Neural cell (in vitro differentiated cells): ENCODE measurements at regions not wholly inside any gene's neighbourhood (a gene's known extent, or its start where the extent isn't known, plus 50 kb on each side); places are given as distances from the start of the nearest gene placed in this dataset.

Experiments
- H2AFZ ChIP-seq: fragments of 200-600, 300-800 bp; sonication (generic), shearing (Covaris generic); 2 replicates; pipeline ENCODE4 v1.6.0; 2014; ENCODE audit warnings: low read depth, mild to moderate bottlenecking, antibody characterized with exemption, low read length, moderate library complexity
- H3F3A ChIP-seq: fragments of 200-600 bp; shearing (Covaris generic); 2 replicates; pipeline ENCODE4 v1.6.1; 2016; ENCODE audit warnings: mild to moderate bottlenecking, moderate library complexity, mixed read lengths, antibody characterized with exemption, low read length; ENCODE audit not compliant: insufficient read depth, poor library complexity, severe bottlenecking
- H3K27ac ChIP-seq: fragments of 200-600, 300-800 bp; sonication (generic), shearing (Covaris generic); 2 replicates; pipeline ENCODE4 v1.5.1; 2014; ENCODE audit warnings: mild to moderate bottlenecking, low read length, moderate library complexity
- H3K27me3 ChIP-seq: fragments of 300-800, 200-600 bp; sonication (generic), shearing (Covaris generic); 2 replicates; pipeline ENCODE4 v1.6.0; 2014; ENCODE audit warnings: mild to moderate bottlenecking, low read depth, low read length, moderate library complexity; ENCODE audit not compliant: insufficient read depth
- H3K36me3 ChIP-seq: fragments of 300-800, 200-600 bp; sonication (generic), shearing (Covaris generic); 2 replicates; pipeline ENCODE4 v1.5.1; 2014; ENCODE audit warnings: mild to moderate bottlenecking, antibody characterized with exemption, low read length, moderate library complexity; ENCODE audit not compliant: insufficient read depth
- H3K4me2 ChIP-seq: fragments of 300-800, 200-600 bp; sonication (generic), shearing (Covaris generic); 2 replicates; pipeline ENCODE4 v1.6.0; 2014; ENCODE audit warnings: mild to moderate bottlenecking, low read length
- H3K4me3 ChIP-seq: fragments of 300-800, 200-600 bp; sonication (generic), shearing (Covaris generic); 2 replicates; pipeline ENCODE4 v1.5.1; 2014; ENCODE audit warnings: mild to moderate bottlenecking, low read length, moderate library complexity
- H3K79me2 ChIP-seq: fragments of 200-600 bp; shearing (Covaris generic); replicated peaks from 2 replicates; pipeline ENCODE4 v1.6.0; 2014; ENCODE audit warnings: mild to moderate bottlenecking, low read length, moderate library complexity; ENCODE audit not compliant: insufficient read depth
- H3K9ac ChIP-seq: fragments of 300-800, 200-600 bp; sonication (generic), shearing (Covaris generic); 2 replicates; pipeline ENCODE4 v1.6.1; 2016; ENCODE audit warnings: mild to moderate bottlenecking, low read length, mixed read lengths
- H3K9me2 ChIP-seq: fragments of 200-600 bp; shearing (Covaris generic); 2 replicates; pipeline ENCODE4 v1.6.1; 2016; ENCODE audit warnings: mild to moderate bottlenecking, low read length, mixed read lengths; ENCODE audit not compliant: insufficient read depth
- H3K9me3 ChIP-seq: fragments of 200-600, 300-800 bp; sonication (generic), shearing (Covaris generic); 2 replicates; pipeline ENCODE4 v1.6.1; 2016; ENCODE audit warnings: mild to moderate bottlenecking, mixed run types, low read length, moderate library complexity, mixed read lengths
- H4K20me1 ChIP-seq: fragments of 200-600 bp; shearing (Covaris generic); 2 replicates; pipeline ENCODE4 v1.6.1; 2016; ENCODE audit warnings: mild to moderate bottlenecking, mixed run types; ENCODE audit not compliant: insufficient read depth
- EP300 ChIP-seq: fragments of 450-650 bp; conservative IDR thresholded peaks from 2 replicates; pipeline ENCODE4 v1.6.1; 2014; ENCODE audit warnings: antibody characterized with exemption, mild to moderate bottlenecking, moderate library complexity; ENCODE audit not compliant: poor library complexity, severe bottlenecking
- EZH2 ChIP-seq: fragments of 200-600, 300-800 bp; shearing (Covaris generic), sonication (generic); IDR thresholded peaks from 2 replicates; pipeline ENCODE4 v1.6.1; 2014; ENCODE audit warnings: antibody characterized with exemption, low read length, borderline replicate concordance, mild to moderate bottlenecking; ENCODE audit not compliant: insufficient read depth, poor library complexity, severe bottlenecking
- MXI1 ChIP-seq: fragments of 450-650 bp; conservative IDR thresholded peaks from 2 replicates; pipeline ENCODE4 v1.6.1; 2014; ENCODE audit warnings: antibody characterized with exemption, mild to moderate bottlenecking; ENCODE audit not compliant: poor library complexity, severe bottlenecking
- POLR2AphosphoS5 ChIP-seq: IDR thresholded peaks from 2 replicates; pipeline ENCODE4 v1.6.1; 2012
- RAD21 ChIP-seq: fragments of 450-650 bp; conservative IDR thresholded peaks from 2 replicates; pipeline ENCODE4 v1.6.1; 2014; ENCODE audit warnings: antibody characterized with exemption, mild to moderate bottlenecking, moderate library complexity
- SMC3 ChIP-seq: fragments of 450-650 bp; conservative IDR thresholded peaks from 2 replicates; pipeline ENCODE4 v1.6.1; 2014; ENCODE audit warnings: antibody characterized with exemption, mild to moderate bottlenecking, moderate library complexity; ENCODE audit not compliant: poor library complexity
- TAF1 ChIP-seq: IDR thresholded peaks from 2 replicates; pipeline ENCODE4 v1.6.1; 2012; ENCODE audit warnings: low read depth
- TF ChIP-seq, protein P1 (sequence below): IDR thresholded peaks from 2 replicates; pipeline ENCODE4 v1.6.1; 2012; ENCODE audit warnings: borderline replicate concordance
- TF ChIP-seq, protein P2 (sequence below): fragments of 450-650 bp; IDR thresholded peaks from 2 replicates; pipeline ENCODE4 v1.5.1; 2014; ENCODE audit warnings: antibody characterized with exemption, mild to moderate bottlenecking, moderate library complexity; ENCODE audit not compliant: poor library complexity, severe bottlenecking

DNA sequence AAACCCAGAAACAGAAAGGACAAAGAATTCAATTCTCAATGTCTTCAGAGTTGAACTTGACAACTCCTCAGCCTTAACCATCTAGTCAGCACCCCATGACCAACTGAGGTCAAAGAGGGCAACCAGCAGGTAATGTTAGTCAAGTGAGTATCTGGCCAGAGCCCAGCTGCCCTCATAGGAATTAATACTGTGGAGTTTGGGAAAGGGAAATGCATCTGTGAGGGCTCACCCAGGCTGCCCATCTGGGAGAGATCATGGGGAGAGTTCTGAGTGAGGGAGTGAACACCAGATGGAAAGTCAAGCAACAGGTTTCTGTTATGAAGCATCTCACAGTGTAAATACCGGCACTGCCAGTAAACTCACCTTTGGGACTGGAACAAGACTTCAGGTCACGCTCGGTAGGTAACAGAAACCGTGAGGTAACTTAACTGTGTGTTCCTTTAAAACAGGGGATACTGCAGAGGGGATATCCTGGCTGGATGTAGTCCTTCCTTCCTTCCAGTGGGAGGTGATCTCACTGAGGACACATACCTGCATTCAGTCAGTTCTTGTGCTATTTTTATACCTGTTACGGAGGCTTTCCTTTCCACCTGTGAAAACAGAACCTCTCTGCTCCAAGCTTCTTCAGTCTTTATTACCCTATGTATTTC lies 94.4 kb downstream of the DAD1 start:
- H3K9me3 ChIP-seq: no peaks in the 10 kb centered on the region
- TF ChIP-seq, protein P1, sequence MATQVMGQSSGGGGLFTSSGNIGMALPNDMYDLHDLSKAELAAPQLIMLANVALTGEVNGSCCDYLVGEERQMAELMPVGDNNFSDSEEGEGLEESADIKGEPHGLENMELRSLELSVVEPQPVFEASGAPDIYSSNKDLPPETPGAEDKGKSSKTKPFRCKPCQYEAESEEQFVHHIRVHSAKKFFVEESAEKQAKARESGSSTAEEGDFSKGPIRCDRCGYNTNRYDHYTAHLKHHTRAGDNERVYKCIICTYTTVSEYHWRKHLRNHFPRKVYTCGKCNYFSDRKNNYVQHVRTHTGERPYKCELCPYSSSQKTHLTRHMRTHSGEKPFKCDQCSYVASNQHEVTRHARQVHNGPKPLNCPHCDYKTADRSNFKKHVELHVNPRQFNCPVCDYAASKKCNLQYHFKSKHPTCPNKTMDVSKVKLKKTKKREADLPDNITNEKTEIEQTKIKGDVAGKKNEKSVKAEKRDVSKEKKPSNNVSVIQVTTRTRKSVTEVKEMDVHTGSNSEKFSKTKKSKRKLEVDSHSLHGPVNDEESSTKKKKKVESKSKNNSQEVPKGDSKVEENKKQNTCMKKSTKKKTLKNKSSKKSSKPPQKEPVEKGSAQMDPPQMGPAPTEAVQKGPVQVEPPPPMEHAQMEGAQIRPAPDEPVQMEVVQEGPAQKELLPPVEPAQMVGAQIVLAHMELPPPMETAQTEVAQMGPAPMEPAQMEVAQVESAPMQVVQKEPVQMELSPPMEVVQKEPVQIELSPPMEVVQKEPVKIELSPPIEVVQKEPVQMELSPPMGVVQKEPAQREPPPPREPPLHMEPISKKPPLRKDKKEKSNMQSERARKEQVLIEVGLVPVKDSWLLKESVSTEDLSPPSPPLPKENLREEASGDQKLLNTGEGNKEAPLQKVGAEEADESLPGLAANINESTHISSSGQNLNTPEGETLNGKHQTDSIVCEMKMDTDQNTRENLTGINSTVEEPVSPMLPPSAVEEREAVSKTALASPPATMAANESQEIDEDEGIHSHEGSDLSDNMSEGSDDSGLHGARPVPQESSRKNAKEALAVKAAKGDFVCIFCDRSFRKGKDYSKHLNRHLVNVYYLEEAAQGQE: no peak
- no peaks in the 10 kb centered on the region for H3K36me3 ChIP-seq
- H3K4me3 ChIP-seq: no peak overlapping the region
- peaks cover 3% of the 10 kb centered on the region for H3K27me3 ChIP-seq
- H4K20me1 ChIP-seq: no peaks in the 10 kb centered on the region
- no peak overlapping the region for H3K9ac ChIP-seq
- no peak overlapping the region for H3K27ac ChIP-seq
- no peak overlapping the region for H2AFZ ChIP-seq
- no peaks in the 10 kb centered on the region for H3K79me2 ChIP-seq
- no peaks in the 10 kb centered on the region for H3F3A ChIP-seq
- H3K4me2 ChIP-seq: no peak overlapping the region
- H3K9me2 ChIP-seq: no peaks in the 10 kb centered on the region

DNA sequence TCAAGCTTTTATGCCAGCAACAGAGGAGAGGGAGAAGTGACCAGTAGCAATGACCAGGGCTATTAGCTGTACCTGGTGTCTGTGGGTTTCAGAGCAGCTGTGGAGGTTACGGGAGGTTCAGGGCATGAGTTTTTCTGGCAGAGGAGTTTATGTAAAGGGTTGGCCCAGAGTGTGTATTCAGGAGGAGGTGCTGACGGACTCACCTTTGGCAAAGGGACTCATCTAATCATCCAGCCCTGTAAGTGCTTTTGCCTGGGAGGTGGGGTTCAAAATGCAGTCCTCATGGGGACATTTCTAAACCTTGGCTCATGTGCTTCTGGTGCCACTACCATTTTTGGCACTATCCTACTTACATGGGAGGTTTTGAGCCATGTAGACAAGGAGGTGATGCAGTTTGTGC lies 95.3 kb downstream of the DAD1 start:
- Histone ChIP-seq H3K36me3 (no peaks in the 10 kb centered on the region), H3K4me2 (no peak overlapping the region), H3K79me2 (no peaks in the 10 kb centered on the region), H3K27ac (no peak overlapping the region), H3K4me3 (no peak overlapping the region), H3F3A (no peaks in the 10 kb centered on the region), H3K9me2 (no peaks in the 10 kb centered on the region), H3K9me3 (no peaks in the 10 kb centered on the region), H3K9ac (no peak overlapping the region), H2AFZ (no peak overlapping the region), H3K27me3 (peaks cover 3% of the 10 kb centered on the region), H4K20me1 (no peaks in the 10 kb centered on the region)
- TF ChIP-seq RAD21 (no peak), POLR2AphosphoS5 (no peak), MXI1 (no peak), EZH2 (no peak), EP300 (no peak), SMC3 (no peak), TAF1 (no peak)
- TF ChIP-seq, protein P2, sequence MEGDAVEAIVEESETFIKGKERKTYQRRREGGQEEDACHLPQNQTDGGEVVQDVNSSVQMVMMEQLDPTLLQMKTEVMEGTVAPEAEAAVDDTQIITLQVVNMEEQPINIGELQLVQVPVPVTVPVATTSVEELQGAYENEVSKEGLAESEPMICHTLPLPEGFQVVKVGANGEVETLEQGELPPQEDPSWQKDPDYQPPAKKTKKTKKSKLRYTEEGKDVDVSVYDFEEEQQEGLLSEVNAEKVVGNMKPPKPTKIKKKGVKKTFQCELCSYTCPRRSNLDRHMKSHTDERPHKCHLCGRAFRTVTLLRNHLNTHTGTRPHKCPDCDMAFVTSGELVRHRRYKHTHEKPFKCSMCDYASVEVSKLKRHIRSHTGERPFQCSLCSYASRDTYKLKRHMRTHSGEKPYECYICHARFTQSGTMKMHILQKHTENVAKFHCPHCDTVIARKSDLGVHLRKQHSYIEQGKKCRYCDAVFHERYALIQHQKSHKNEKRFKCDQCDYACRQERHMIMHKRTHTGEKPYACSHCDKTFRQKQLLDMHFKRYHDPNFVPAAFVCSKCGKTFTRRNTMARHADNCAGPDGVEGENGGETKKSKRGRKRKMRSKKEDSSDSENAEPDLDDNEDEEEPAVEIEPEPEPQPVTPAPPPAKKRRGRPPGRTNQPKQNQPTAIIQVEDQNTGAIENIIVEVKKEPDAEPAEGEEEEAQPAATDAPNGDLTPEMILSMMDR: no peak
- TF ChIP-seq, protein P1: no peak
